Memory B cell (primary cell): ENCODE measurements at regions not wholly inside any gene's neighbourhood (a gene's known extent, or its start where the extent isn't known, plus 50 kb on each side); places are given as distances from the start of the nearest gene placed in this dataset.

Experiments
- ATAC-seq: fragments of 150-1000 bp; cut with Tn5 transposase; 2 replicates; pipeline ENCODE4 v1.10.0; 2021; ENCODE audit warnings: low read depth, mild to moderate bottlenecking, moderate library complexity
- DNase-seq, 2 donors: peaks; one replicate each; pipeline ENCODE4 v3.0.0; 2022; ENCODE audit warnings: low spot score in 2 of 2
- H3K27ac Mint-ChIP-seq: one replicate; pipeline ENCODE4 v1.8.0; 2022; ENCODE audit warnings: mild to moderate bottlenecking, moderate library complexity, mixed read lengths
- H3K27me3 Mint-ChIP-seq: one replicate; pipeline ENCODE4 v1.8.0; 2022; ENCODE audit warnings: mixed read lengths
- H3K36me3 Mint-ChIP-seq: one replicate; pipeline ENCODE4 v1.8.0; 2022; ENCODE audit warnings: mild to moderate bottlenecking, mixed read lengths
- H3K4me1 Mint-ChIP-seq: one replicate; pipeline ENCODE4 v1.8.0; 2022; ENCODE audit warnings: mixed read lengths
- H3K4me3 Mint-ChIP-seq: one replicate; pipeline ENCODE4 v1.8.0; 2022; ENCODE audit warnings: mild to moderate bottlenecking, moderate library complexity, mixed read lengths
- H3K9me3 Mint-ChIP-seq: one replicate; pipeline ENCODE4 v1.8.0; 2022; ENCODE audit warnings: mixed read lengths

DNA sequence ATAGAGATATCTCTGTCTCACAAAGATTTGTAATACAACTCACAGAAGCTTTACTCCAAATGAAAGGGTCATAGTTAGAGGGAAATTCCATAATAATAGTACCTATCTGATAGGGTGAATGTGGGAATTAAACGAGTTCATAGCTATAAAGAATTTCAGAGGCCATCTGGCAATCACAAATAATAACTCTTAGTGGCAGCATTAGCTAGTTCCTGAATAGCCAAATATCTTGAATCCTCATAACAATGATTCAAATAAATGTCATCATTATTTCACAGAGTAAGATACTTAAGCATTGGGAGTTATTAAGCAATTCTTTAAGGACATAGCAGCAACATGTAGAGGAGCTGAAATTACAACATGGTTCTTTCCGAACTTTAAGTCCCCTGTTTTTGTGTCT, 1265.0 kb upstream of the PIK3C3 start:
- DNase-seq (no peak), ATAC-seq (no peak)
- Mint-ChIP-seq H3K27ac (no peak overlapping the region), H3K27me3 (no peaks in the 10 kb centered on the region), H3K9me3 (peaks cover 4% of the 10 kb centered on the region), H3K4me1 (no peaks in the 10 kb centered on the region), H3K36me3 (no peaks in the 10 kb centered on the region), H3K4me3 (no peak overlapping the region)

DNA sequence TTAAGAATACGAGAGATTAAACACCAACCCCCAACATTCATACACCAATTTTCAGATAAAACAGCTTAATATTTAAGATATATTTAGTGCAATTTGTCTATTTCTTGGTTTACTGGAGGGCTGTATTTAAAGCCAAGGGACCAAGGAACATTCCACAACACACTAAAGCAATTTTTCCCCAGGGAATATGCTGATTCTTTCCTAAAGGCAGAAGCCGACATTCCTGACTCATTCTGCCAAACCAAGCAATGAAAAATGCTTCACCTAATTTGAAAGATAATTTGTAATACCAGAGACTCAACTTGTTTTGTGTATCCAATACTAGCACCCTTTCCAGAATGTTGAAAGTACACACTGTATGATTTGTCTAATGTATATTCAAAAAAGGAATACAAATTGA, 1267.6 kb upstream of the PIK3C3 start:
- H3K4me3 Mint-ChIP-seq: no peak overlapping the region
- no peaks in the 10 kb centered on the region for H3K27me3 Mint-ChIP-seq
- H3K9me3 Mint-ChIP-seq: peaks cover 4% of the 10 kb centered on the region
- DNase-seq: no peak
- no peak overlapping the region for H3K27ac Mint-ChIP-seq
- no peaks in the 10 kb centered on the region for H3K4me1 Mint-ChIP-seq
- no peaks in the 10 kb centered on the region for H3K36me3 Mint-ChIP-seq
- ATAC-seq: no peak

DNA sequence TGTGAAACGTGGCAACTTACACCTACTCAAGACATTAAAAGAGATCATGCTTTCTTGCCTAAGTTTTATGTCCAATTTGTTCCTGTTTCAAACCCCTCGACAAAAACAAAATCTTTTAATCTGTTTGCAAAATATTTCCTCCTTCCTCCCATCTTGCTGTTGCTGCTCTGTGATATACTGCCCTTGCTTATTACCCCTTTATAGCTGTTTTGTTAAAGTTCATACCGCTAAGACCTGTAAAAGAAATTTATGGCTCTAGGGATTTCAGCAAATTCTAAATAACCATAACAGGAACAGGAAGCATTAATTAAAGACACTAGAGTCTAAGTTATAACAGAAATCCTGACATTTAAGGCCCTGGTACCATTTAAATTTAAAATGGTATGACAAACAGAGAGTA, 1268.2 kb upstream of the PIK3C3 start:
- no peaks in the 10 kb centered on the region for H3K36me3 Mint-ChIP-seq
- no peaks in the 10 kb centered on the region for H3K27me3 Mint-ChIP-seq
- no peak for ATAC-seq
- no peak for DNase-seq
- H3K27ac Mint-ChIP-seq: no peak overlapping the region
- peaks cover 4% of the 10 kb centered on the region for H3K9me3 Mint-ChIP-seq
- H3K4me3 Mint-ChIP-seq: no peak overlapping the region
- no peaks in the 10 kb centered on the region for H3K4me1 Mint-ChIP-seq

DNA sequence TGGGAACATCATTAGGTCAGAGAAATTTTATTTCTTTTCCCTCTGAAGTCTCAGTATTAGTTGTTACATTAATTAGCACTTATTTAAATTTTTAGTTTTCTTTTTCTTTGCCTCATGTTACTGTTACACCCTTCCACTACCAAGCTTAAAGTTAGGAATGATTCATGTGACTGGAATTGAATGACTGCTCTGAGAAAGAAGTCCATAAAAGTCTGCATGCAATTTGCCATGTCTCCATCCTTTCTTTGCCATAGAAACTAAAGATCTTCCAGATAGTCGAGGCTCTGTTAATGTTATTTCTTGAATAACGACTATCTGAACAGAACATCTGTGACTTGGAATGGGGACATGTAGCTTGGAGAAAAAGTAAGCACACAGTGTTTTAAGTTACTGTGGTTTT, 1269.8 kb upstream of the PIK3C3 start:
- H3K27me3 Mint-ChIP-seq: no peaks in the 10 kb centered on the region
- no peak overlapping the region for H3K27ac Mint-ChIP-seq
- ATAC-seq (no peak), DNase-seq (no peak)
- H3K9me3 Mint-ChIP-seq: peaks cover 4% of the 10 kb centered on the region
- H3K4me1 Mint-ChIP-seq: no peaks in the 10 kb centered on the region
- no peak overlapping the region for H3K4me3 Mint-ChIP-seq
- no peaks in the 10 kb centered on the region for H3K36me3 Mint-ChIP-seq

DNA sequence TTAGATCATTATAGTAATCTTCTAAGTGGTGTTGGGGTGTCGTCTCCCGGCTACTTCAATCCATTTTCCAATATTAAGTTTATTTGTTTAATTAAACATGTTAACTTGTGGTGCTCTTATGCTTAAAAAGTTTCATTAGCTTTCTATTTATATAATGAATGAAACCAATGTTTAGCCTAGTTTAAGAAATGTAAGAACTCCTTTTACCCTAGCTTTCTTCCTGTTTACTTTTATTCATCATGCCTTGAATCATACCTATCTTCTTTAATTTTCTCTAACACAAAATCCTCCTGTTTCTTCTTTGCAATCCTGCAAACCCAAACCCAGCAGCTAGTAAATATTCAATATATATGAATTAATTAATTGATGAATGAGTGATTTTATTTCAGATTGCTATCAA, 1276.7 kb upstream of the PIK3C3 start:
- Mint-ChIP-seq H3K27ac (no peak overlapping the region), H3K36me3 (no peaks in the 10 kb centered on the region), H3K27me3 (no peaks in the 10 kb centered on the region), H3K9me3 (no peaks in the 10 kb centered on the region), H3K4me3 (no peak overlapping the region), H3K4me1 (no peaks in the 10 kb centered on the region)
- DNase-seq (no peak), ATAC-seq (no peak)

DNA sequence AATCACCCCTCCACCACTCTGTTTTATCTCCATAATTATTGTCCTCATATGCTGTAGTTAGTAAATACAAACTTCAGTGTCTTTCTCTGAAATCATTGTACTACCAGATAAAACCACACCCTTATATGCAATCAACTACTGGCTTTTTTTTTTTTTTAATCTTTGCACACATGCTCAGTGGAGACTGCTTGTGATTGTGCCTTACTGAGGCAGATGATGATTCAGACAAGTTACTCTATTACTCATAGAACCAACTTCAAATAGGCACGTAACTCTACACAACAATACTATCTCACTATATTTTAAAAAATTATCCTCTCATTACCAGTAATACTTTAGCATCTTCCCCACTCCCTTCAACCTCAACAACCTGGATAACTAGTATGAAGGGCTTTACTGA, 1278.4 kb upstream of the PIK3C3 start:
- H3K4me1 Mint-ChIP-seq: no peaks in the 10 kb centered on the region
- ATAC-seq (no peak), DNase-seq (no peak)
- no peaks in the 10 kb centered on the region for H3K9me3 Mint-ChIP-seq
- H3K27me3 Mint-ChIP-seq: no peaks in the 10 kb centered on the region
- H3K4me3 Mint-ChIP-seq: no peak overlapping the region
- H3K27ac Mint-ChIP-seq: no peak overlapping the region
- no peaks in the 10 kb centered on the region for H3K36me3 Mint-ChIP-seq

DNA sequence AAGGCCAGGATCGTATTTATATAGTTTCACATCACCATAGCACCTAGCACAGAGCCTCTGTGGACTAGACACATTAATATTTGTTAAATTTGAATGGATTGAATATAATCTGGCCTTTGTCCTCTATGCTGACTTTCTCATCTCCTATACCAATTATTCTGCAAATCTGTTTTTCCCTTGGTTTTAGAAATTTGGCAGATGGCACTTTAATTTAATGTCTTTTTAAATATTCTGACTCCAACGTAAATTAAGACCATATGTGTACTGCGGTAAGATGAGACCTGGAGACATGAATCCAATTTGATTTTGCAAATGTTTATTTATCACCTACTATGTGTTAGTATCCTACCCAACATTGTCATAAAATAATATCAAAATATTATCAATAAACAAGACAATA, 1281.9 kb upstream of the PIK3C3 start:
- Mint-ChIP-seq H3K9me3 (peaks cover 3% of the 10 kb centered on the region), H3K4me3 (no peak overlapping the region), H3K27me3 (no peaks in the 10 kb centered on the region), H3K4me1 (no peaks in the 10 kb centered on the region), H3K36me3 (no peaks in the 10 kb centered on the region), H3K27ac (no peak overlapping the region)
- DNase-seq (no peak), ATAC-seq (no peak)

DNA sequence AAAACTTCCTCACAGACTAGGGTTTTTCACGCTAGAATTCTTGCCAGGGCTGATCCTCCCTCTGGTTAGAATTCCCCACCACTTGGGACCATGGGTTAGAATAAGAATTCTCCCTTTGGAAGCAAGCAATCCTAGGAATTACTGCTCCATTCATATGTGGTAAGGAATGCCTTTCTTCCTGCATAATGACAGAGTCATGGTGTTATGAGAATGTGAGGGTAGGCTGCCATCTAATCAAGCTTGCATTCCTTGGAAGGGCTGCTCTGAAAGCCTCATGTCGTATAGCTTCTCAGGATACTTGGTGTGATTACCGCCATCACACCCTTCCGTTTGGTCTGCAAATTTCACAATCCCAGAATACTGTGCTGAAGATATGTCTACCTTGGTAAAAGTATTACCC, 1282.4 kb upstream of the PIK3C3 start:
- no peak for ATAC-seq
- Mint-ChIP-seq H3K4me1 (no peaks in the 10 kb centered on the region), H3K27me3 (no peaks in the 10 kb centered on the region), H3K36me3 (no peaks in the 10 kb centered on the region), H3K4me3 (no peak overlapping the region), H3K9me3 (peaks cover 3% of the 10 kb centered on the region), H3K27ac (no peak overlapping the region)
- no peak for DNase-seq

DNA sequence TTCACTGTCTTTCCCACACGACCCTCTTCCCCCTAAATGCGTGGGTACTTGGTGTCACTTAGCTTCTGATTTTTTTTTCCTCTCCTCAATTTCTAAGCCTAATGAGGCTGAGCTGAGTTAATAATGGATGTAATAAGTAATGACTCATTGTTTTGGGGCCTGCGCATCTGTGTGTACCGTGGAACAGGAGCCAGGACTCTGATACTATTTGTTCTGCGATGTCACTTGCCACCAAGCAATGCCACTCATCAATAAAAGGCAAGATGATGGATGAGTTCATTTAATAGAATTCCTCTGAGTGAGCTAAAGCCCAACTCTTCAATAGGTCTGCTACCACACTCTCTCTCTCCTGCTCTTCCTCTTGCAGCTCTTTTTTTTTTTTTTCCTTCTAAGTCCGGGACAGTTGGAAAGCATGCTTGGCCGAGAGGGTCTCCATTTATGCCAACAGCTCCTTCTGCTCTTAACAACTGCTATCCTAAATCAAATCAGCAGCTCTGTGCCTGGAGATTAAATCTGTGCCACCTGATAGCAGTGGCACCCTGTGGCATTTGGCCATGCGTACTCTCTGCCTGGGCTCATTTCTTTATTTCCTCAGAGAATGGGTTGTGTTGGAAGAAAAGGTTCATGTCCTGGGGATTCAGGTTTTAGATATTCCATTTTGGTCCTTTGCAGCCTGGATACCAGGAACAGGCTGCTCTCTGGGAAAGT, 1284.2 kb upstream of the PIK3C3 start:
- no peaks in the 10 kb centered on the region for H3K36me3 Mint-ChIP-seq
- DNase-seq (no peak), ATAC-seq (no peak)
- H3K27me3 Mint-ChIP-seq: no peaks in the 10 kb centered on the region
- H3K27ac Mint-ChIP-seq: no peak overlapping the region
- H3K9me3 Mint-ChIP-seq: peaks cover 4% of the 10 kb centered on the region
- H3K4me3 Mint-ChIP-seq: no peak overlapping the region
- no peaks in the 10 kb centered on the region for H3K4me1 Mint-ChIP-seq

DNA sequence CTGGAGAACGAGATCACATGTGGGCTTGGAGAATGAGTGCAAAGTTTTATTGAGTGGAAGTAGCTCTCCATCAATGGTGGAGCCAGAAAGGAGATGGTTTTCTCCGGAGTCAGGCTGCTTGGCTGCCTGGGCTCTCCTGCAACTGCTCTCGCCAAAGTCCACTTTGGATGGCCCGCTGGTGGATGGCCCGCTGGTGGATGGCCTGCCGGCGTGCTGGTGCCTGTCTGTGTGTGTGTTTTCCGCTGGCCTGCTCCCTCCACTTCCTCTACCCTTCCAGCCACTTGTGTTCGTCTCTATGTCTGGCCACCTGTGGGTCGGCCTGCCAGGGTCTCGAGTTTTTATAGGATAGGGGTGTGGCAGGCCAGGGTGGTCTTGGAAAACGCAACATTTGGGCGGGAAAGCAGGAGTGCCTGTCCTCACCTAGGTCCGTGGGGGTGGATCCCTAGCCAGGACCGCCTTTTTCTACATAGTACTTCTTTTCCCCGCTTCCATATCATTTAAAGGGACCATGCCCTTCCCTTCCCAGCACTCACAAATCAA, 1292.1 kb upstream of the PIK3C3 start:
- Mint-ChIP-seq H3K27me3 (no peaks in the 10 kb centered on the region), H3K9me3 (peaks cover 8% of the 10 kb centered on the region), H3K27ac (no peak overlapping the region), H3K36me3 (no peaks in the 10 kb centered on the region), H3K4me3 (no peak overlapping the region), H3K4me1 (no peaks in the 10 kb centered on the region)
- DNase-seq: no peak
- ATAC-seq: no peak

DNA sequence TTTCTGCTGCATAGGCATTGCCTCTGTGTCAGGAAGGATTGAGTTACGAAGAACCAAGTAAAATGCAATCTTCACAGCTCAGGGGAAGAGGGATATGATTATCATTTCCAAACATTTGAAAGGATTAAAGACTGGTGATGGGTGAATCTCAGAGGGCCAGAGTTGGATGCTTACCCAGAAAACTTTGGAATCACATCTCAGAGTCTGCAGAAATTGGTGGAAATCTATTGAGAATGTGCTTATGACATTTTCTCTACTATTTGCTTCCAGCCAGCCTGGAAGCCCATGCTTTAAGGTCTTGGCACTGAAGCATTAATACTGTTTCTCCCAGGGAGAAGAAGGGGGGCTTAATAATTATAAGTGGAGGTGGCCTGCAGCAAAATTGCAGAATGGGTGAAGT, 1301.4 kb upstream of the PIK3C3 start:
- Mint-ChIP-seq H3K4me1 (no peaks in the 10 kb centered on the region), H3K27ac (no peak overlapping the region), H3K4me3 (no peak overlapping the region), H3K9me3 (peaks cover 12% of the 10 kb centered on the region), H3K36me3 (no peaks in the 10 kb centered on the region), H3K27me3 (no peaks in the 10 kb centered on the region)
- DNase-seq: no peak
- ATAC-seq: no peak

DNA sequence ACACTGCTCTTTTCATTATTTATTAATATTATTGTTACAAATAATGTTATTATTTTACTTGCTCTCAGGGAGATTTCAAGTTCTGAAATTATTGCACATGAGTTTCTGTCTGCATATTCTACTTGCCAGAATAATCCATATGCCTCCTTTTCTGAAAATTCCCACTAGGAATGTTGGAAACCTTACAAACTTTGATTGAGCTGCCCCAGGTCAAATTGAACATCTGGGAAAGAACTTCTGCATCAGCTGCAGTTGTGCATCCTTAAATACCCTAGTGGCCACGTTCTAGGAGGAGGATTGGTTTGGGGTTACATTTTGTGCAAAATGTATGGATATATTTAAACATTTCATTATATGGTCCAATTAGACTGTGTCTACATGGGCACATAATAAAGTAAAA, 1302.7 kb upstream of the PIK3C3 start:
- no peak for ATAC-seq
- Mint-ChIP-seq H3K4me1 (no peaks in the 10 kb centered on the region), H3K36me3 (no peaks in the 10 kb centered on the region), H3K4me3 (no peak overlapping the region), H3K9me3 (peaks cover 8% of the 10 kb centered on the region), H3K27me3 (no peaks in the 10 kb centered on the region), H3K27ac (no peak overlapping the region)
- no peak for DNase-seq

DNA sequence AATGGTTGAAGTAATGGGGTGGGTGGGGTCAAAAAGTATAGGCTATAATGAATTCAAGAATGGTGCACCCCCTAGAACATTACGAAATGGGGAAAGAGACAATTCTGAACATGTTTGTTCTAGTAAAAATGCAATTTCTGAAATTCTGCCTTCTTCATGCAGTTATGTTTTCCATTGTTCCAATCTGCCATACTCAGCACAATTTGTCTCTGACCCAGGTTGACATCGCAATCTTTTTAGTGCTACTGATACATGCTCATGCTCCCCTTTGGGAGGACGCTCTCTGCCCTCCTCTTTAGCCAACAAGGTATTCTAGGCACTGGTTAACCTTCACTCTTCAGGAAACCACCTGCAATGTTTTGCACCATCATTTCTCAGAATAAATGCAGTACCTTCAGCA, 1303.9 kb upstream of the PIK3C3 start:
- no peak for ATAC-seq
- DNase-seq: no peak
- H3K4me3 Mint-ChIP-seq: no peak overlapping the region
- peaks cover 7% of the 10 kb centered on the region for H3K9me3 Mint-ChIP-seq
- H3K36me3 Mint-ChIP-seq: no peaks in the 10 kb centered on the region
- H3K4me1 Mint-ChIP-seq: no peaks in the 10 kb centered on the region
- no peaks in the 10 kb centered on the region for H3K27me3 Mint-ChIP-seq
- H3K27ac Mint-ChIP-seq: no peak overlapping the region

DNA sequence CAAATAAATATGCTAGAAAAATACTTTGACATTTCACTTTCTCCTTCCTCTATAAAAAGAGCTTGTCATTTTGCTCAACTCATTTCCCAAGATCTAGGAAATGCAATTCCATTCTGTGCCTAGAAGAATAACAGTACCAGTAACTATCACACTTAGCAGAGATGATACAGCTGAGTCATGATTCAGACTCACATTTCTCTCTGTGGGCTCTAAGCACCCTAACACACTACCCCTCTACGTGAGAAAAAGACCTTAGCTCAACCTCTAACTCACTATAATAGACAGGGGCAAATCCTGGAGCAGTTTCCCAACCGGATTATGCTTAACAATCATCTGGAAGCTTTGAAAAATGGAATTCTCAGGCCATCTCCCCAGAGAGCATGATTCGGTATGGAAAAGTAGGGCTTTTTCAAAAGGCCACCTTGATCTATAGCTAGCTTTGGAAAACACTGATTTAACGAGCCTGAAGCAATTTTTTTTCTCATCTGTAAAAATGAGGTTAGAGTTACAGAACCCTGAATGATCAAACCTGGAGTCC, 1312.3 kb upstream of the PIK3C3 start:
- Mint-ChIP-seq H3K36me3 (no peaks in the 10 kb centered on the region), H3K27me3 (no peaks in the 10 kb centered on the region), H3K27ac (no peak overlapping the region), H3K4me1 (no peaks in the 10 kb centered on the region), H3K4me3 (no peak overlapping the region), H3K9me3 (peaks cover 3% of the 10 kb centered on the region)
- DNase-seq (no peak), ATAC-seq (no peak)

DNA sequence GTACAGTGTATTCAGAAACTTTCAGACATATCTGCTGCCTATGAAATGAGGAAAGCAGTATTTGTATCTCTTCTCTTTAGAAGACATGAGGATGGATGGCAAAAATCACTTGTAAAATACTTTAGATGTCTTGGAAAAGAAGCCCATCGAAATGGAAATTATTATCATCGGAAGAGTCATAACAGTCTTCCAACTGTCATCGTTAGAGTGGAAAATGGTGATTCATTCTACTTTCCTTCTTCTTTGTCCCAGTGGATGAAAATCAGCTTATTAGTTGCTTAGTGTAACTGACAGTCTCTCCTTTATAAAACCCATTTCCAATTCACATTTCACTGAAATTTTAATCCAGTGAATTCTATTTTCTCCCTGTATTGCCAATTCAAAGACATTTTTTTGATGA, 1323.7 kb upstream of the PIK3C3 start:
- no peaks in the 10 kb centered on the region for H3K4me1 Mint-ChIP-seq
- H3K27ac Mint-ChIP-seq: no peak overlapping the region
- no peak for DNase-seq
- no peaks in the 10 kb centered on the region for H3K27me3 Mint-ChIP-seq
- no peaks in the 10 kb centered on the region for H3K36me3 Mint-ChIP-seq
- no peak overlapping the region for H3K4me3 Mint-ChIP-seq
- H3K9me3 Mint-ChIP-seq: peaks cover 5% of the 10 kb centered on the region
- ATAC-seq: no peak
